ENCODE measurements at regions not wholly inside any gene's neighbourhood (a gene's known extent, or its start where the extent isn't known, plus 50 kb on each side); places are given as distances from the start of the nearest gene placed in this dataset.

DNA sequence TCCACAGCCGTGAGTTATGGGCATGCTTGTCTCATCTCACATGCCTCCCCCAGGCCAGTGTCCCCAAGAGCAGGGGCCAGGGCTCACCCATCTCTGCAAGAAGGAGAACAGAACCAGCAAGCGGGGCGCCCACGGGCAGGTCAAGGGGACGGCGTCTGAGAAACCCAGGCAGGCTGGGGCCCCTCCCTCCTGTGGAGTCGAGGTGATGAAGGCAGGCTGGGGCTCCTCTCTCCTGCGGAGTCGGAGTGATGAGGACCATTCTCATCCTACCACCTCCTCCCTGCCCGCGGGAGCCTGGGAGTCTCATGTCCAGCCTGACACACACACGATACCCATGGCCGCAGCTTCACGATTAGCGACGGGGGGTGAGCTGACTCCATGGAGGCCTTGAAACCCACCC, 141.9 kb downstream of the CTTN start:
- no peak overlapping the region for H3K4me2 ChIP-seq (ENCODE audit: low read depth, low read length, poor library complexity, severe bottlenecking)
- no peak overlapping the region for H2AFZ ChIP-seq (ENCODE audit: low read length)
- no peaks in the 10 kb centered on the region for H3K4me1 ChIP-seq (ENCODE audit: low read length)
- H3K9me2 ChIP-seq (replicated peaks; ENCODE audit: insufficient read depth, low read length), result no peaks in the 10 kb centered on the region
- no peaks in the 10 kb centered on the region for H4K20me1 ChIP-seq (ENCODE audit: insufficient read depth, low read depth, low read length)
- no peak overlapping the region for H3K4me3 ChIP-seq (ENCODE audit: low read length)
- no peaks in the 10 kb centered on the region for H3K79me2 ChIP-seq (ENCODE audit: low read length)
- no peak overlapping the region for H3K27ac ChIP-seq (ENCODE audit: low read length)
- H3K36me3 ChIP-seq (ENCODE audit: insufficient read depth, low read length), result no peaks in the 10 kb centered on the region
- H3K9me3 ChIP-seq (ENCODE audit: low read length), result no peaks in the 10 kb centered on the region
- no peaks in the 10 kb centered on the region for H3K27me3 ChIP-seq (ENCODE audit: low read length)
- DNase-seq, result no peak
- H3K9ac ChIP-seq (ENCODE audit: low read length), result no peak overlapping the region

DNA sequence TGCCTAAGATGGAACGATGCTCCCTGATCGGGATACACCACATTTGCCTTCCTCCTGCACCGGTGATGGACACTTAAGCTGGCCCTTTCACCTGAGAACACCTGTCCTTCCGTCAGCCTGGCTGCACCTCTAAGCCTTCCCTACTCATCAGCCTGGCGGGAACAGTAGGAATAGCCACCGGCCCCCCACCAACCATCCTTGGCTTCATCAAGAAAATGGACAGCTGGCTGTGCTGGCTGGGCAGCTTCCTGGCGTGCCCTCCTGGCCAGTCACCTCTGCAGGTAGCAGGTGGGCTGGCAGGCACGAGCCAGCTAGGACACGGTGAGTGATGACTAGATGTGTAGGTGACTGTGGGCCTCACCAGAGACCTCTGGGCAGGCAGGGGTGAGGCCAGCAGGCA, 142.8 kb downstream of the CTTN start:
- Histone ChIP-seq H2AFZ (ENCODE audit: low read length) (no peak overlapping the region), H3K9me3 (ENCODE audit: low read length) (no peaks in the 10 kb centered on the region), H3K4me3 (ENCODE audit: low read length) (no peak overlapping the region), H3K4me2 (ENCODE audit: low read depth, low read length, poor library complexity, severe bottlenecking) (no peak overlapping the region), H3K27me3 (ENCODE audit: low read length) (no peaks in the 10 kb centered on the region), H4K20me1 (ENCODE audit: insufficient read depth, low read depth, low read length) (no peaks in the 10 kb centered on the region), H3K9ac (ENCODE audit: low read length) (no peak overlapping the region), H3K9me2 (replicated peaks; ENCODE audit: insufficient read depth, low read length) (no peaks in the 10 kb centered on the region), H3K27ac (ENCODE audit: low read length) (no peak overlapping the region), H3K36me3 (ENCODE audit: insufficient read depth, low read length) (no peaks in the 10 kb centered on the region), H3K79me2 (ENCODE audit: low read length) (no peaks in the 10 kb centered on the region), H3K4me1 (ENCODE audit: low read length) (no peaks in the 10 kb centered on the region)
- no peak for DNase-seq

DNA sequence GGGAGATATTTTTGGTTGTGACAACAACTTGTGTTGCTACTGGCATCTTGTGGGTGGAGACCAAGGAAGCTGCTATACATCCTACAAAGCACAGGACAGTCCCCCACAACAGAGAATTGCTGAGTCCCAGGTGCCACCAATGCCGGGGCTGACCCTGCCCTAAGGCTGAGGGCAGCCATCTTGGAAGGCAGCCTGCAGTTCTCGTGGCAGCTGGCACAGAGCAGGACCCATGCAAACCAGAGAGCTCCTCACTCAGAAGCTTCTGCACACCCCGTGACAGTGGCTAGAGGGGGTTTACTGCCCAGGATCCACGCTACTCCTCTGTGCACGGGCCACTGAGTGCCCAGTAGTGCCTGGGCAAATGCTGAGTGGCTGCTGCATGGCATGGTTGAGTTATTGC, 143.4 kb downstream of the CTTN start:
- no peaks in the 10 kb centered on the region for H3K36me3 ChIP-seq (ENCODE audit: insufficient read depth, low read length)
- DNase-seq, result no peak
- no peaks in the 10 kb centered on the region for H3K27me3 ChIP-seq (ENCODE audit: low read length)
- H3K9me3 ChIP-seq (ENCODE audit: low read length), result no peaks in the 10 kb centered on the region
- H3K4me3 ChIP-seq (ENCODE audit: low read length), result no peak overlapping the region
- no peak overlapping the region for H2AFZ ChIP-seq (ENCODE audit: low read length)
- H4K20me1 ChIP-seq (ENCODE audit: insufficient read depth, low read depth, low read length), result no peaks in the 10 kb centered on the region
- no peaks in the 10 kb centered on the region for H3K9me2 ChIP-seq (replicated peaks; ENCODE audit: insufficient read depth, low read length)
- no peak overlapping the region for H3K27ac ChIP-seq (ENCODE audit: low read length)
- H3K9ac ChIP-seq (ENCODE audit: low read length), result no peak overlapping the region
- H3K4me1 ChIP-seq (ENCODE audit: low read length), result no peaks in the 10 kb centered on the region
- no peaks in the 10 kb centered on the region for H3K79me2 ChIP-seq (ENCODE audit: low read length)
- H3K4me2 ChIP-seq (ENCODE audit: low read depth, low read length, poor library complexity, severe bottlenecking), result no peak overlapping the region

DNA sequence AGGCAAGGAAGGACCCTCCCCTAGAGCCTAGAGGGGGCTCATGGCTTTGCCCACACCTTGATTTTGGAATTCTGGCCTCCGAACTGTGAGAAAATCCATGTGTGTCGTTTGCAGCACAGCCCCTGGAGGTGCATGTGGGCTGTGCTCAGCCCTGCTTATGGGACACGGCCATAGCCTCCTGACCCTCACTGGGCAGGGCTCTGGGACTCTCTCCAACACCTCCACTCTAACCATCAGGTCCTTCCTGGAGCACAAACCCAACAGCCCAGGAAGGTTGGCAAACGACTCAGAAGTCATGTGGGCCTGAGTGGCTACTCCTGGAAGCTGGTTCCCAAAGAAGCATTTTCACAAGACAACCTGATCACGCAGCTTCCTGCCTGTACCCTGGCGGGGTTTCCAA, 144.1 kb downstream of the CTTN start:
- Histone ChIP-seq H3K4me2 (ENCODE audit: low read depth, low read length, poor library complexity, severe bottlenecking) (no peak overlapping the region), H3K36me3 (ENCODE audit: insufficient read depth, low read length) (no peaks in the 10 kb centered on the region)

DNA sequence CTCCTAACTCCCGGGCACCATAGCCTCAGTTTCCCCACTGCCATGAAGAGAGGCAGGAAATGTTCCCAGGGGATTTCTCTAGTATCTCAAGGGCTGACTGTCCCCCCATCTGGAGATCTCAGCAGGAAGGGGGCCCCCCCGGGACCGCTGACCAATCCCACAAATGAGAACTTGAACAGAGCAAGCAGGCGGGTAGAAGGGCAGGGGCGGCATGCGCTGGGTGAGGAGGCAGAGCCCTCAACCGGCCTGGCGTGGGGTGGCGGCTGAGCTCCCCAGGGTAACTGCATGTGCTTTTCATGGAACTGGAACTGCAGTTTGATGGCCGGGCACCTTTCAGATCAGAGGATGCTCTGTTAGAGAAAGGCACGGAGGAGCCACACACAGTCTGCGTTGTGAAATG, 144.5 kb downstream of the CTTN start:
- DNase-seq, result peak; percentile 27
- Histone ChIP-seq H3K9me3 (ENCODE audit: low read length) (no peaks in the 10 kb centered on the region), H3K79me2 (ENCODE audit: low read length) (no peaks in the 10 kb centered on the region), H4K20me1 (ENCODE audit: insufficient read depth, low read depth, low read length) (no peaks in the 10 kb centered on the region), H3K27me3 (ENCODE audit: low read length) (no peaks in the 10 kb centered on the region), H3K36me3 (ENCODE audit: insufficient read depth, low read length) (no peaks in the 10 kb centered on the region), H3K4me3 (ENCODE audit: low read length) (no peak overlapping the region), H3K9me2 (replicated peaks; ENCODE audit: insufficient read depth, low read length) (no peaks in the 10 kb centered on the region), H3K9ac (ENCODE audit: low read length) (no peak overlapping the region), H3K4me2 (ENCODE audit: low read depth, low read length, poor library complexity, severe bottlenecking) (no peak overlapping the region), H3K27ac (ENCODE audit: low read length) (no peak overlapping the region), H3K4me1 (ENCODE audit: low read length) (no peaks in the 10 kb centered on the region), H2AFZ (ENCODE audit: low read length) (no peak overlapping the region)

More for the DNA sequence above, 144.1 kb downstream of the CTTN start:
- peak; percentile 23 for DNase-seq
- no peak overlapping the region for H2AFZ ChIP-seq (ENCODE audit: low read length)
- no peaks in the 10 kb centered on the region for H3K27me3 ChIP-seq (ENCODE audit: low read length)
- H3K9me2 ChIP-seq (replicated peaks; ENCODE audit: insufficient read depth, low read length), result no peaks in the 10 kb centered on the region
- no peak overlapping the region for H3K9ac ChIP-seq (ENCODE audit: low read length)
- H4K20me1 ChIP-seq (ENCODE audit: insufficient read depth, low read depth, low read length), result no peaks in the 10 kb centered on the region
- H3K79me2 ChIP-seq (ENCODE audit: low read length), result no peaks in the 10 kb centered on the region
- H3K27ac ChIP-seq (ENCODE audit: low read length), result no peak overlapping the region
- no peaks in the 10 kb centered on the region for H3K9me3 ChIP-seq (ENCODE audit: low read length)
- no peaks in the 10 kb centered on the region for H3K4me1 ChIP-seq (ENCODE audit: low read length)
- H3K4me3 ChIP-seq (ENCODE audit: low read length), result no peak overlapping the region

DNA sequence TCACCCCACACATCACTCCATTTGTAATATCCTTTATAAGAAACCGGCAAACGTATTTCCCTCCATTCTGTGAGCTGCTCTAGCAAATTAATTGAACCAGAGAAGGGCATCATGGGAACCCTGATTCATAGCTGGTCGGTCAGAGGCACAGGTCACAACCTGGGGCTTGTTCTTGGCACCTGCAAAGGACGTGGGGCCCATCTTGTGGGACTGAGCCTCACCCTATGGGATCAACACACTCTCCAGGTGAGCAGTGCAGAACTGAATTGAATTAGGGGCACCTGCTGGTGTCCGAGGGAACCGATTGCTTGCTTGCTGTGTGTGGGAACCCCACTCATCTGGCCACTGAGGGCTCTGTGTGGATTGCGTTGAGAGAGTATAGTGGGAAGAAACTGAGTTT, 145.3 kb downstream of the CTTN start:
- Histone ChIP-seq H4K20me1 (ENCODE audit: insufficient read depth, low read depth, low read length) (no peaks in the 10 kb centered on the region), H3K27ac (ENCODE audit: low read length) (no peak overlapping the region), H3K27me3 (ENCODE audit: low read length) (no peaks in the 10 kb centered on the region), H2AFZ (ENCODE audit: low read length) (no peak overlapping the region), H3K4me3 (ENCODE audit: low read length) (no peak overlapping the region), H3K79me2 (ENCODE audit: low read length) (no peaks in the 10 kb centered on the region), H3K36me3 (ENCODE audit: insufficient read depth, low read length) (no peaks in the 10 kb centered on the region), H3K4me1 (ENCODE audit: low read length) (no peaks in the 10 kb centered on the region), H3K9me3 (ENCODE audit: low read length) (no peaks in the 10 kb centered on the region), H3K9ac (ENCODE audit: low read length) (no peak overlapping the region), H3K9me2 (replicated peaks; ENCODE audit: insufficient read depth, low read length) (no peaks in the 10 kb centered on the region), H3K4me2 (ENCODE audit: low read depth, low read length, poor library complexity, severe bottlenecking) (no peak overlapping the region)
- DNase-seq, result no peak

DNA sequence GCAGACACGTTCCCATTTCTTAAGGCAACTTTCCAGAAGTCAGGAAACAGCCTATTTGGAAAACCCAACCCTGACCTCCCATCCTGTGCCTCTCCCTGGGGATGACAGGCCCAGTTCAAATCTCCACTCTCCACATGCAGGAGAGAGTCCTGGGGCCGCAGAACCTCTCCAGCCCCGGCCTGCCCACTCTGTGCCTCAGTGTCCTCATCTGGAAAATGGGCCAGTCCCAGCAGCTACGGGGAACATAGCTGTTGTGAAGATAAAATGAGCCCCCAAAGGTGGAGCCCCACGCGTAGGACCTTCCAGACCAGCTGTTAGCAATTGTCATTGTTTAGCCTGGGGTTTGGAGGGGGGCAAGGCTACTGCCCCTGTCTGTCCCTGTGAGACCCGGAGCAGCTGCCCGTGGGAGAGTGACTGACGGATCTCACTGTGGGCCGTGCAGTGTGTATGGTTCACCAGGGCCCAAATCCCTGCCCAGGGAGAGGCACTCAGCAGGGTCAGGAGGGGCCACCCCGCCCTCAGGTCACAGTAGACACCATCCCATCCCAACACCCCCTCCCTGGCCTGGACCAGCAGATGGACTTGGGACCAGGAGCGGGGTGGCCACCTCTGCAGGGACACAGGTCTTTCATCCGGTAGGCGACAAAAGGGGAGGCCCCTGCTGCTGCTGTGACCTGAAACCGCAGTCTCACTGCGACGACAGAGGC, 145.9 kb downstream of the CTTN start:
- Histone ChIP-seq H3K9me3 (ENCODE audit: low read length) (no peaks in the 10 kb centered on the region), H4K20me1 (ENCODE audit: insufficient read depth, low read depth, low read length) (no peaks in the 10 kb centered on the region), H3K4me3 (ENCODE audit: low read length) (no peak overlapping the region), H3K27ac (ENCODE audit: low read length) (no peak overlapping the region), H3K4me2 (ENCODE audit: low read depth, low read length, poor library complexity, severe bottlenecking) (no peak overlapping the region), H3K4me1 (ENCODE audit: low read length) (no peaks in the 10 kb centered on the region), H3K36me3 (ENCODE audit: insufficient read depth, low read length) (no peaks in the 10 kb centered on the region), H3K9ac (ENCODE audit: low read length) (no peak overlapping the region), H3K27me3 (ENCODE audit: low read length) (no peaks in the 10 kb centered on the region), H3K79me2 (ENCODE audit: low read length) (no peaks in the 10 kb centered on the region), H3K9me2 (replicated peaks; ENCODE audit: insufficient read depth, low read length) (no peaks in the 10 kb centered on the region), H2AFZ (ENCODE audit: low read length) (no peak overlapping the region)
- peak; percentile 25 for DNase-seq

DNA sequence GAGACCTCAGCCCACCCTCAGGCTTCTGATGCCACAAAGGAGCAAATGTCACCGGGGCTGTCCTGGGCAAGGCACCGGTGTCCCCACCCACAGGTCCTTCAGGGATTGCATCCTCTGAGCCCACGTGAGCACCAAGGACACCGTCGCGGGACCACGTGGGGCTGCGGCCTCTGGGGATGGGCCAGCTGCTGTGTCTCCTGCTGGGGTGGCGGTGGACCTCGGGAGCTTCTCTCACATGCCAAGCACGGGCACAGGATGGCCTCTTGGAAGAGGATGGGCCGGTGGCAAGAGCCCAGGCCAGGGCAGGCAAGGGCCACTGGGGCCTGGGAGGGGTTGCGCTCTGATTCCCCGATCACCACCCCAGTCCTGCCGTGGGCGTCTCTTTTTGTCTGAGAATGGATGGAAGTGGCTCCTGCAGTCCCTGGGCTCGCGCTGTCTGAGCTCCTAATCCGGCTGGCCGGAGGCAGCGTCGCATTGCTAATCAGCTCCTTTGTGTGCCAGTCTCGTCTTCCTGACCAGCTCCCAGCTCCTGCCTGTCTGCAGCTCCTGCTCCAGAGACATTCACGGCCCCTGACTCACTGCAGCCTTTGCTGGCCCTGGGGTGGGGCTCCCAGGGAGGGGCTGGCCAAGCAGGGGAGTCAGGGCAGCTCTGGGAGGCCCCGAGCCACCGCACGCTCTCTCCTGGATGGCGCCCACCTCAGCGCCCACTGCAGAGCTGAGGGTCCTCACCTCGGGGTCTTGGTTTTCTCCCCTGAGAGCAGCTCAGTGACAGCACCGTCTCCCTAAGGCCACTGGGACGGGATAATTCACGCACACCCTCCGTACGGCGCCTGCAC, 146.7 kb downstream of the CTTN start:
- no peaks in the 10 kb centered on the region for H3K4me1 ChIP-seq (ENCODE audit: low read length)
- no peaks in the 10 kb centered on the region for H4K20me1 ChIP-seq (ENCODE audit: insufficient read depth, low read depth, low read length)
- H3K27ac ChIP-seq (ENCODE audit: low read length), result no peak overlapping the region
- no peak overlapping the region for H2AFZ ChIP-seq (ENCODE audit: low read length)
- no peaks in the 10 kb centered on the region for H3K36me3 ChIP-seq (ENCODE audit: insufficient read depth, low read length)
- H3K4me3 ChIP-seq (ENCODE audit: low read length), result no peak overlapping the region
- no peaks in the 10 kb centered on the region for H3K9me3 ChIP-seq (ENCODE audit: low read length)
- H3K9me2 ChIP-seq (replicated peaks; ENCODE audit: insufficient read depth, low read length), result no peaks in the 10 kb centered on the region
- no peaks in the 10 kb centered on the region for H3K79me2 ChIP-seq (ENCODE audit: low read length)
- H3K4me2 ChIP-seq (ENCODE audit: low read depth, low read length, poor library complexity, severe bottlenecking), result no peak overlapping the region
- no peaks in the 10 kb centered on the region for H3K27me3 ChIP-seq (ENCODE audit: low read length)
- DNase-seq, result no peak
- H3K9ac ChIP-seq (ENCODE audit: low read length), result no peak overlapping the region

Data from Karpas-422 (cell line).